SU-DHL-6 (cell line): ENCODE measurements at regions not wholly inside any gene's neighbourhood (a gene's known extent, or its start where the extent isn't known, plus 50 kb on each side); places are given as distances from the start of the nearest gene placed in this dataset.

Experiments
- H2AFZ ChIP-seq: fragments of 200-600 bp; sonication (generic); 2 replicates; pipeline ENCODE4 v1.6.1; 2014; ENCODE audit warnings: low read depth, mild to moderate bottlenecking, moderate library complexity, mixed read lengths, antibody characterized with exemption, low read length; ENCODE audit not compliant: severe bottlenecking
- H3F3A ChIP-seq: fragments of 200-600 bp; shearing (Covaris generic); 2 replicates; pipeline ENCODE4 v1.6.0; 2016; ENCODE audit warnings: antibody characterized with exemption, mild to moderate bottlenecking; ENCODE audit not compliant: insufficient read depth
- H3K27ac ChIP-seq: fragments of 200-600 bp; sonication (generic); 2 replicates; pipeline ENCODE4 v1.5.1; 2016; ENCODE audit warnings: low read depth, mild to moderate bottlenecking, low read length, moderate library complexity, mixed read lengths
- H3K27me3 ChIP-seq: fragments of 200-600 bp; sonication (generic), shearing (Covaris generic); 2 replicates; pipeline ENCODE4 v1.6.0; 2014; ENCODE audit warnings: mild to moderate bottlenecking, low read length
- H3K36me3 ChIP-seq: fragments of 200-600 bp; sonication (generic); 2 replicates; pipeline ENCODE4 v1.6.1; 2014; ENCODE audit warnings: mild to moderate bottlenecking, low read length, mixed read lengths
- H3K4me2 ChIP-seq: fragments of 300-600, 200-600 bp; shearing (Covaris generic), sonication (generic); 2 replicates; pipeline ENCODE4 v1.6.0; 2014; ENCODE audit warnings: low read length, low read depth, mild to moderate bottlenecking; ENCODE audit not compliant: poor library complexity, severe bottlenecking
- H3K4me3 ChIP-seq: fragments of 200-600 bp; sonication (generic); 2 replicates; pipeline ENCODE4 v1.5.1; 2014; ENCODE audit warnings: antibody characterized with exemption, low read length, mild to moderate bottlenecking, mixed read lengths; ENCODE audit not compliant: insufficient read depth, poor library complexity, severe bottlenecking
- H3K79me2 ChIP-seq: fragments of 200-600 bp; sonication (generic); 2 replicates; pipeline ENCODE4 v1.6.1; 2014; ENCODE audit warnings: mild to moderate bottlenecking, low read length, moderate library complexity; ENCODE audit not compliant: insufficient read depth
- H3K9ac ChIP-seq: fragments of 200-600 bp; sonication (generic); 2 replicates; pipeline ENCODE4 v1.7.0; 2014; ENCODE audit warnings: mild to moderate bottlenecking, low read length
- H3K9me2 ChIP-seq: fragments of 200-600 bp; sonication (generic); replicated peaks from 2 replicates; pipeline ENCODE4 v1.6.1; 2014; ENCODE audit warnings: low read length; ENCODE audit not compliant: insufficient read depth
- H3K9me3 ChIP-seq: fragments of 200-600 bp; sonication (generic); 2 replicates; pipeline ENCODE4 v1.6.1; 2014; ENCODE audit warnings: low read length, mixed read lengths; ENCODE audit not compliant: insufficient read depth
- H4K20me1 ChIP-seq: fragments of 200-600 bp; sonication (generic); 2 replicates; pipeline ENCODE4 v1.6.1; 2014; ENCODE audit warnings: low read depth, mild to moderate bottlenecking, antibody characterized with exemption, low read length, moderate library complexity, mixed read lengths
- EZH2phosphoT487 ChIP-seq: fragments of 200-600 bp; sonication (generic), shearing (Covaris generic); conservative IDR thresholded peaks from 2 replicates; pipeline ENCODE4 v1.6.1; 2018; ENCODE audit warnings: mild to moderate bottlenecking, antibody characterized with exemption, low read length, moderate library complexity, mixed read lengths
- TF ChIP-seq, protein P1 (sequence below): fragments of 200-600 bp; sonication (generic); IDR thresholded peaks from one replicate; pipeline ENCODE4 v1.5.1; 2017; ENCODE audit warnings: antibody characterized with exemption, mild to moderate bottlenecking, low read length, moderate library complexity; ENCODE audit not compliant: insufficient read depth, poor library complexity, severe bottlenecking

DNA sequence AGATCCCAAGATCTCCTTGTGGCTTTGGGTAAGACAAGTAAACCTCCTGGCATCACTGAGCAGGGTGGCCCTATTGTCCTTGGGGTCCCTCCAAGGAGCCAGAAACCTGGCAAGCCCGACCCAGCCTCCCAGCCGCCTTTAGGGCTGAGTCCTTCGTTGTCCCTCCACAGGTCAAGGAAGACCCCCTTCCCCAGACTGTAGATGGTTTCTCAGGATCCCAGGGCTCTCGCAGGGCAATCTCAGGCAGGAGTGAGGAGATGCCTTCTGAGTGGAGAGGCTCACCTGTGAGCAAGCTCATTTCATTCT lies 71.6 kb upstream of the CSF3R start:
- H2AFZ ChIP-seq = no peak overlapping the region
- no peaks in the 10 kb centered on the region for H3F3A ChIP-seq
- H4K20me1 ChIP-seq = no peaks in the 10 kb centered on the region
- H3K9me2 ChIP-seq = no peaks in the 10 kb centered on the region
- no peak overlapping the region for H3K4me2 ChIP-seq
- H3K27me3 ChIP-seq = no peaks in the 10 kb centered on the region
- H3K79me2 ChIP-seq = no peaks in the 10 kb centered on the region
- H3K36me3 ChIP-seq = no peaks in the 10 kb centered on the region
- H3K27ac ChIP-seq = no peak overlapping the region
- H3K9ac ChIP-seq = no peak overlapping the region
- H3K4me3 ChIP-seq = no peak overlapping the region
- TF ChIP-seq, protein P1, sequence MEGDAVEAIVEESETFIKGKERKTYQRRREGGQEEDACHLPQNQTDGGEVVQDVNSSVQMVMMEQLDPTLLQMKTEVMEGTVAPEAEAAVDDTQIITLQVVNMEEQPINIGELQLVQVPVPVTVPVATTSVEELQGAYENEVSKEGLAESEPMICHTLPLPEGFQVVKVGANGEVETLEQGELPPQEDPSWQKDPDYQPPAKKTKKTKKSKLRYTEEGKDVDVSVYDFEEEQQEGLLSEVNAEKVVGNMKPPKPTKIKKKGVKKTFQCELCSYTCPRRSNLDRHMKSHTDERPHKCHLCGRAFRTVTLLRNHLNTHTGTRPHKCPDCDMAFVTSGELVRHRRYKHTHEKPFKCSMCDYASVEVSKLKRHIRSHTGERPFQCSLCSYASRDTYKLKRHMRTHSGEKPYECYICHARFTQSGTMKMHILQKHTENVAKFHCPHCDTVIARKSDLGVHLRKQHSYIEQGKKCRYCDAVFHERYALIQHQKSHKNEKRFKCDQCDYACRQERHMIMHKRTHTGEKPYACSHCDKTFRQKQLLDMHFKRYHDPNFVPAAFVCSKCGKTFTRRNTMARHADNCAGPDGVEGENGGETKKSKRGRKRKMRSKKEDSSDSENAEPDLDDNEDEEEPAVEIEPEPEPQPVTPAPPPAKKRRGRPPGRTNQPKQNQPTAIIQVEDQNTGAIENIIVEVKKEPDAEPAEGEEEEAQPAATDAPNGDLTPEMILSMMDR = no peak
- no peak for TF ChIP-seq EZH2phosphoT487
- no peaks in the 10 kb centered on the region for H3K9me3 ChIP-seq

DNA sequence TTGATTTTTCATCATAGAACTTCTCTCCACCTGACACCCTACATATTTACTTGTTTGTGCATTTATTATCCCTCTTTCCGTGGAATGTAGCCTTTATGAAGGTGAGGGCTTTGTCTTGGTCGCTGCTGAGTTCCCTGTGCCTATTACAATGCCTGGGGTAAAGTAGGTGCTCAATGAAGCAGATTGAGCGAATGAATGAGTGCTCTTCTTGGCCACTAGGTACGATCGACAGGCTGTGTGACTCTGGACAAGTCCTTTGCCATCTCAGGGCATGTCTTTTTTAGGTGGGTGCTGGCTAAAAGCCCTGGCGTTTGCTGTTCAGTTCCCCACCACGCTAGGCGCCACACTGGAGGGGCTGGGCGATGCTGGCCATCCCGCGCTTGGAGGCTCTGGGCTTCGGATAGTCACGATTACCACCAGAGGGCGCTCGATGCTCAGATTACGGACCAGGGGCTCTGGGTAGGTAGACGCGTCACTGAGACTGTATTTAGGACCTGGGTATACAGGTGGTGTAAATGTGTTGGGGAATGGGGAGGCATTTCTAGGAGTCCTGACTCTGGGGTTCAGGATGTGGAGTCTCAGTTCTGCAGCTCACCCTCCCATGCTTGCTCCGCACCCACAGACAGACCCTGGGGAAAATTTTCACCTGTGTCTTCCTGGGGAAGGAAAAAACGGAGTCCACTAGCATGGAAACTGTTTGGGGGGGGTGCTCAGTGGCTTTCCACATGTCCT lies 71.0 kb upstream of the CSF3R start:
- H3K9me2 ChIP-seq = no peaks in the 10 kb centered on the region
- H3K27me3 ChIP-seq = no peaks in the 10 kb centered on the region
- no peak overlapping the region for H2AFZ ChIP-seq
- H3K27ac ChIP-seq = no peak overlapping the region
- no peaks in the 10 kb centered on the region for H4K20me1 ChIP-seq
- H3K4me2 ChIP-seq = no peak overlapping the region
- no peaks in the 10 kb centered on the region for H3K9me3 ChIP-seq
- no peak overlapping the region for H3K4me3 ChIP-seq
- H3K9ac ChIP-seq = no peak overlapping the region
- no peaks in the 10 kb centered on the region for H3F3A ChIP-seq
- TF ChIP-seq, protein P1 = peak; percentile 93
- TF ChIP-seq EZH2phosphoT487 = no peak
- H3K79me2 ChIP-seq = no peaks in the 10 kb centered on the region
- H3K36me3 ChIP-seq = no peaks in the 10 kb centered on the region

DNA sequence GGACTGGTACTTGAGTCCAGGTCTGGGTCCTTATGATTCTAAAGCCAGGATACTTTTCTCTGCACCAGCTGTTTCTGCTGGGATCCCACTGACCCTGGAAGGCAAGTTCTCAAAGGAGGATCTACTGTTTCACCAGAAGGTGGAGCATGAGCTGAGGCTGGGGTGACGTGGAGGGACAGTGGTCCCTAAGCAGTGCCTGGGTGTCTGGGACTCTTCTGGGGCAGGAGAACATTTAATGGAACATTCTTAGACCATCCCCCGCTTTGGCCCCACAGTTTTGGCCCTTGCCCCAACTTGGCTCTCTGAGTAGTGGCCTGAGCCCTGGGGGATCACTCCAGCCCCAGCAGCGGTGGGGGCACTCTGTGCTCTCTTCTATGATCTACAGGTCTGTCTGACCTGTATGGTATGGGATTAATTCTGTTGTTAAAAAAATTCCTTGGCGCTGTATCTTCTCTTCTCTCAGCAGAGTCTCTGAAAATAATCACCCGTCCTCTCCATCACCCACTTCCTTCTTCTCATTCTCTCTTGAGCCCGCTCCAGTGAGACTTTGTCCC lies 60.3 kb upstream of the CSF3R start:
- H3K27me3 ChIP-seq = no peaks in the 10 kb centered on the region
- no peaks in the 10 kb centered on the region for H3K36me3 ChIP-seq
- H3K9me2 ChIP-seq = no peaks in the 10 kb centered on the region
- H3K9ac ChIP-seq = no peak overlapping the region
- H2AFZ ChIP-seq = no peak overlapping the region
- no peak overlapping the region for H3K27ac ChIP-seq
- no peak for TF ChIP-seq EZH2phosphoT487
- TF ChIP-seq, protein P1 = no peak
- H3K9me3 ChIP-seq = no peaks in the 10 kb centered on the region
- H4K20me1 ChIP-seq = no peaks in the 10 kb centered on the region
- no peaks in the 10 kb centered on the region for H3F3A ChIP-seq
- no peak overlapping the region for H3K4me2 ChIP-seq
- H3K79me2 ChIP-seq = no peaks in the 10 kb centered on the region
- no peak overlapping the region for H3K4me3 ChIP-seq
